MM.1S (cell line): ENCODE measurements at regions not wholly inside any gene's neighbourhood (a gene's known extent, or its start where the extent isn't known, plus 50 kb on each side); places are given as distances from the start of the nearest gene placed in this dataset.

Source experiments
- EZH2 ChIP-seq: fragments of 300-600 bp; sonication (generic); optimal IDR thresholded peaks from 2 replicates; pipeline ENCODE3; 2017; ENCODE audit warnings: low read depth, mild to moderate bottlenecking, antibody characterized with exemption, low read length, mixed read lengths
- EZH2phosphoT487 ChIP-seq: fragments of 300-600 bp; sonication (generic); IDR thresholded peaks from 2 replicates; pipeline ENCODE4 v1.6.1; 2018; ENCODE audit warnings: antibody characterized with exemption, low read length
- TF ChIP-seq, protein P1 (sequence below): fragments of 300-600 bp; sonication (generic); IDR thresholded peaks from 2 replicates; pipeline ENCODE4 v1.5.1; 2016; ENCODE audit warnings: antibody characterized with exemption, low read length, mixed read lengths

DNA sequence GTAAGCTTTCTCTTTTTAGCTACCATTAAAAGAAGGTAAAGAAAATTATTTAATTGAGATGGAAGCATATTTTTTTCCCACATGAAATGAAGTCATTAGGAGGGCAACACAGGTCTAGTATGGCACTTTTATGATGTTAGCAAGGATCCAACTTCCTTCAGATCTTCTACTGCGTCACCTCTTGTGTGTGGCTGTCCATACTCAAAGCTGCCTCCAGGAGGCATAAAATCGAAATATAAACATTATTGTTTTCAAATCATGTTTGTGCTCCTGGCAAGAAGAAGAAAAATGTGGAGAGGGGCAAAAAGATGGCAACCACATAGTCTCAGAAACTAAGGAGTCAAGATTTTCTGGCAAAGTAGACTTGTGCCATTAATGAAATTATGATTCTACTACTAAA is 791.7 kb upstream of the EPHA6 start:
- TF ChIP-seq, protein P1, sequence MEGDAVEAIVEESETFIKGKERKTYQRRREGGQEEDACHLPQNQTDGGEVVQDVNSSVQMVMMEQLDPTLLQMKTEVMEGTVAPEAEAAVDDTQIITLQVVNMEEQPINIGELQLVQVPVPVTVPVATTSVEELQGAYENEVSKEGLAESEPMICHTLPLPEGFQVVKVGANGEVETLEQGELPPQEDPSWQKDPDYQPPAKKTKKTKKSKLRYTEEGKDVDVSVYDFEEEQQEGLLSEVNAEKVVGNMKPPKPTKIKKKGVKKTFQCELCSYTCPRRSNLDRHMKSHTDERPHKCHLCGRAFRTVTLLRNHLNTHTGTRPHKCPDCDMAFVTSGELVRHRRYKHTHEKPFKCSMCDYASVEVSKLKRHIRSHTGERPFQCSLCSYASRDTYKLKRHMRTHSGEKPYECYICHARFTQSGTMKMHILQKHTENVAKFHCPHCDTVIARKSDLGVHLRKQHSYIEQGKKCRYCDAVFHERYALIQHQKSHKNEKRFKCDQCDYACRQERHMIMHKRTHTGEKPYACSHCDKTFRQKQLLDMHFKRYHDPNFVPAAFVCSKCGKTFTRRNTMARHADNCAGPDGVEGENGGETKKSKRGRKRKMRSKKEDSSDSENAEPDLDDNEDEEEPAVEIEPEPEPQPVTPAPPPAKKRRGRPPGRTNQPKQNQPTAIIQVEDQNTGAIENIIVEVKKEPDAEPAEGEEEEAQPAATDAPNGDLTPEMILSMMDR = peak; percentile 7; the same call in 1 of the 2 replicates
- TF ChIP-seq EZH2phosphoT487 = no peak
- no peak for TF ChIP-seq EZH2
